ENCODE measurements at regions not wholly inside any gene's neighbourhood (a gene's known extent, or its start where the extent isn't known, plus 50 kb on each side); places are given as distances from the start of the nearest gene placed in this dataset.

- no peak overlapping the region for H3K27ac ChIP-seq
- H3K36me3 ChIP-seq, result no peaks in the 10 kb centered on the region
- WGBS, 5 donors, result 88 to 93% (median 90%) methylated on average over 13 of the region's 13 CpGs
- intact Hi-C loops (cut with DNase I; ENCODE audit: low total_unique reads), result no loop called here
- peaks cover 0 to 8% (median 0%) of the 10 kb centered on the region in 6 donors for H3K4me1 ChIP-seq
- DNase-seq, result peak; percentile 23
- peaks cover 0 to 5% (median 0%) of the 10 kb centered on the region in 7 donors for H3K27me3 ChIP-seq (replicated peaks in 1 of 7)
- TF ChIP-seq POLR2AphosphoS5 (IDR thresholded peaks at IDR 0.05), result no peak
- TF ChIP-seq, protein P1, sequence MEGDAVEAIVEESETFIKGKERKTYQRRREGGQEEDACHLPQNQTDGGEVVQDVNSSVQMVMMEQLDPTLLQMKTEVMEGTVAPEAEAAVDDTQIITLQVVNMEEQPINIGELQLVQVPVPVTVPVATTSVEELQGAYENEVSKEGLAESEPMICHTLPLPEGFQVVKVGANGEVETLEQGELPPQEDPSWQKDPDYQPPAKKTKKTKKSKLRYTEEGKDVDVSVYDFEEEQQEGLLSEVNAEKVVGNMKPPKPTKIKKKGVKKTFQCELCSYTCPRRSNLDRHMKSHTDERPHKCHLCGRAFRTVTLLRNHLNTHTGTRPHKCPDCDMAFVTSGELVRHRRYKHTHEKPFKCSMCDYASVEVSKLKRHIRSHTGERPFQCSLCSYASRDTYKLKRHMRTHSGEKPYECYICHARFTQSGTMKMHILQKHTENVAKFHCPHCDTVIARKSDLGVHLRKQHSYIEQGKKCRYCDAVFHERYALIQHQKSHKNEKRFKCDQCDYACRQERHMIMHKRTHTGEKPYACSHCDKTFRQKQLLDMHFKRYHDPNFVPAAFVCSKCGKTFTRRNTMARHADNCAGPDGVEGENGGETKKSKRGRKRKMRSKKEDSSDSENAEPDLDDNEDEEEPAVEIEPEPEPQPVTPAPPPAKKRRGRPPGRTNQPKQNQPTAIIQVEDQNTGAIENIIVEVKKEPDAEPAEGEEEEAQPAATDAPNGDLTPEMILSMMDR (IDR thresholded peaks at IDR 0.05 in 8 of 11, conservative IDR thresholded peaks at IDR 0.05 in 3 of 11), result no peak
- no peak for TF ChIP-seq POLR2A (IDR thresholded peaks at IDR 0.05)
- H3K9me3 ChIP-seq, result no peaks in the 10 kb centered on the region
- H3K4me3 ChIP-seq, result no peak overlapping the region
These were observed 93.6 kb downstream of the LIPG start for GRCh38 chr18:49655266-49656072.

DNA sequence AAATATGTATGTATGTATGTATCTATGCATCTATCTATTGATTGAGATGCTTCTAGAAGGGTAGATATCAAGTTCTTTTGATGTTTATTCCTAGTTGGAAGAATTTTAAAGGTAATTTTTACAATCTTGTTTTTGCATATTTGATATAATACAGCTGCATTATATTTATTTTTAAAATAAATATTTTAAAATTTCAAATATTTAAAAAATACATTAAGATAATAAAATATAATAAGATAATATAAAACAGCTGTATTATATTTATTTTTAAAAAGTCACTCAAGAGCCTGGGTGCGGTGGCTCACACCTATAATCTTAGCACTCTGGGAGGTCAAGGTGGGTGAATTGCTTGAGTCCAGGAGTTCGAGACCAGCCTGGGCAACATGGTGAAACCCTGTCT lies 92.5 kb downstream of the LIPG start:
- Histone ChIP-seq H3K4me3 (no peak overlapping the region), H3K36me3 (no peaks in the 10 kb centered on the region), H3K4me1 (peaks cover 0 to 8% (median 0%) of the 10 kb centered on the region in 6 donors), H3K9me3 (no peaks in the 10 kb centered on the region), H3K27me3 (replicated peaks in 1 of 7) (peaks cover 0 to 5% (median 0%) of the 10 kb centered on the region in 7 donors), H3K27ac (no peak overlapping the region)
- no peak for DNase-seq
- 77 to 95% (median 84%) methylated on average over 2 of the region's 2 CpGs for WGBS, 5 donors
- TF ChIP-seq POLR2AphosphoS5 (IDR thresholded peaks at IDR 0.05), result no peak
- TF ChIP-seq, protein P1 (IDR thresholded peaks at IDR 0.05 in 8 of 11, conservative IDR thresholded peaks at IDR 0.05 in 3 of 11), result no peak
- TF ChIP-seq POLR2A (IDR thresholded peaks at IDR 0.05), result no peak
- intact Hi-C loops (cut with DNase I; ENCODE audit: low total_unique reads), result no loop called here

DNA sequence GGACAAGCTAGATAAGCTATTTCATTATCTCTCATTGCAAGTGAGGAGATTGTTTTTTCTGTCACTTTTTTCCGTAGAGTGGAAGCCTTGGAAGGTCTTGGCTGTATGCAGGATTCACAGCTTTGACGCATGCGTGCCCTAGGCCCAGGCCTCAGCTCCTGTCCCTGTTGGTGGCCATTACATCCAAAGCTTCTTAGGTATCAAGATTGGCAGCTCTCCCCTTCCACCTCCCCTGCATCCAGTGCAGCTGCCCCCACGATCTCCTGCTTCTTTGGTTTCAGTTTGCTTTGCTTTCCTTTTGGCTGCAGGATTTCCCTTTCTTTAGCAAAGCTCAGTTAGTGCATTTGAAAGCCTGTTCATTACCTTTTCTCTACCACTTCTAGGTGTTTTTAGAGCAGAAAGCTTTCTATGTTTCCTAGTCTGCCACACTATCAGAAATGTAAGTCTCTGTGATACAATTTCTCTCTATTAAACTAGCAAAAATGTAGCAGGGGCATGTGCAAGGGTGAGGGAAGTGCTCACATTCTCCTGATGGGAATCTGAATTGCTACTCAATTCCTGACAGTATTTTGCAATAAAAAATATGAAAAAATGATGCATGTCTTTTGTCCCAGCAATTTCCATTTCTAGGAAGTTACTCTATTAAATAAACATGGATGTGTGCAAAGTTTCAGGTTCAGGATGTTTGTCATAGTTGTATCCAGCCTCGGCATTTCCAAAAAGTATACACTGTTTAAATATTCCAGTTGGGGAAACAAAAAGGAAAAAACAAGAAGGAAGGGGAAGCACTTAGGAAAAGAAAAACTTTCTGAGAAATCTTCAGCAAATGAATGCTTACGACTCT lies 91.2 kb downstream of the LIPG start:
- Histone ChIP-seq H3K4me3 (no peak overlapping the region), H3K36me3 (no peaks in the 10 kb centered on the region), H3K27me3 (replicated peaks in 1 of 7) (peaks cover 0 to 5% (median 0%) of the 10 kb centered on the region in 7 donors), H3K27ac (peak overlapping the region in 1 of 8 donors; percentile 17), H3K4me1 (peaks cover 0 to 8% (median 0%) of the 10 kb centered on the region in 6 donors), H3K9me3 (no peaks in the 10 kb centered on the region)
- intact Hi-C loops (cut with DNase I; ENCODE audit: low total_unique reads), result no loop called here
- TF ChIP-seq, protein P1 (IDR thresholded peaks at IDR 0.05 in 8 of 11, conservative IDR thresholded peaks at IDR 0.05 in 3 of 11), result no peak
- TF ChIP-seq POLR2A (IDR thresholded peaks at IDR 0.05) (no peak), POLR2AphosphoS5 (IDR thresholded peaks at IDR 0.05) (no peak)
- WGBS, 5 donors, result 53 to 73% (median 66%) methylated on average over 6 of the region's 6 CpGs
- peak; percentile 42 for DNase-seq

GRCh38 chr18:49651033-49651432 lies 89.2 kb downstream of the LIPG start:
- WGBS, 5 donors, result 73 to 89% (median 81%) methylated on average over 6 of the region's 6 CpGs
- Histone ChIP-seq H3K36me3 (no peaks in the 10 kb centered on the region), H3K27ac (no peak overlapping the region), H3K4me3 (no peak overlapping the region), H3K27me3 (replicated peaks in 1 of 7) (peaks cover 0 to 5% (median 0%) of the 10 kb centered on the region in 7 donors), H3K9me3 (no peaks in the 10 kb centered on the region), H3K4me1 (peaks cover 0 to 8% (median 0%) of the 10 kb centered on the region in 6 donors)
- TF ChIP-seq POLR2A (IDR thresholded peaks at IDR 0.05) (no peak), POLR2AphosphoS5 (IDR thresholded peaks at IDR 0.05) (no peak)
- TF ChIP-seq, protein P1 (IDR thresholded peaks at IDR 0.05 in 8 of 11, conservative IDR thresholded peaks at IDR 0.05 in 3 of 11), result no peak
- intact Hi-C loops (cut with DNase I; ENCODE audit: low total_unique reads), result no loop called here
- peak; percentile 62 for DNase-seq

Measured in spleen (tissue), 11 donors.